ENCODE measurements at regions not wholly inside any gene's neighbourhood (a gene's known extent, or its start where the extent isn't known, plus 50 kb on each side); places are given as distances from the start of the nearest gene placed in this dataset.
"Not testable (repeated sequence)": the region's sequence is repeated elsewhere in the genome, so short reads cannot be mapped to it uniquely, and the experiment has no call there.

DNA sequence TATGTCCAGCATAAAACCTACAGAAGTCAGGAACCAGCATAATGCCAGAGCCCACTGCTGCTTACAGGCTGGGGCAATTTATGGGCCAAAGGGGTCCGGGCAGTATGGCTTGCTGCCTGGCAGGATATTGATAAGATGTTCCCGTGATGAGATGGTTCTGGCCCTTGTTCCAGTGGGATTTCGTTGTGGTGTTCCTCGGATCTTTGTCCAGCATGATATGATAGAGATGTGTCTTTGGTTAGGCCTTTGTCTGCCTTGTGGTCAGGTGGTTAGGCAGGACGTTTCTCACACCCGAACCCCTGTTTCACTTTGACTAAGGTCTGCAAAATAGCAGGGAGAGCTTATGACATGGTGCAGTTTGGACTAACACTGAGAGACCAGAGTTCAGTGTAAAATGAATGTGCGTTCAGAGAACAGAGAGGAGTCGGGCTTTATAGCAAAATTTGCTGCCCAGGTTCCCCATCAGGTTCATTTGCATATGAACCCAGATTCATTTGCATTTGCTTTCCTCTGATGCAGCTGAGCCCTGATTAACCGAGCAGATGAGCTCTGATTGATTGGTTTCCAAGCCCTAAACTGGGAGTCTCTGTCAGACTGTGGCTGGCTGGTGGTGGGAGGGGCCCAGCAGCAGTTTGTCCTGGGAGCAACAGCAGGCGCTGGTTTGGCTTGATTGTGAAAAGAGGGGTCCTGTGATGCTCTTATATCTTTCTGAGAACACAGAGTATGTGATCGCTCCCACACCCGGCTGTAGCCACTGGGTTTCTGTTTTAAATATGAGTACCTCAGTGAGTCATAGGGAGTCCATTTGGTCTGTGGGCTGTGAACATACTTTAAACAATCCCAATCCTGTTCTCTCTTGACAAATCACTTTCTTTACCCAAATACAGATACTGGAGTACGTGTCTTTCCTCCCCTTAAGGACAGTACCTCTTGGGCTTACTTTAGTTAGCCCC is 156.3 kb upstream of the PZP start:
- no peak overlapping the region for H3K4me3 ChIP-seq (ENCODE audit: low read length in 2 of 2)
- no CpG with 5 or more reads among the region's 13 CpGs for WGBS, 2 donors (ENCODE audit: extremely low coverage in 2 of 2, insufficient read length in 2 of 2, insufficient replicate concordance in 1 of 2)
- no peak overlapping the region for H3K23ac ChIP-seq (ENCODE audit: low read depth, low read length, poor library complexity)
- H2BK12ac ChIP-seq (ENCODE audit: low read length) = no peak overlapping the region
- H3K9ac ChIP-seq (ENCODE audit: low read depth, low read length, poor library complexity) = no peak overlapping the region
- H2BK120ac ChIP-seq (ENCODE audit: low read depth, low read length) = no peak overlapping the region
- H3K27me3 ChIP-seq (ENCODE audit: control insufficient read depth in 3 of 3, insufficient read depth in 3 of 3, low read depth in 1 of 3, low read length in 3 of 3) = no peaks in the 10 kb centered on the region
- H2BK5ac ChIP-seq (ENCODE audit: low read length) = no peak overlapping the region
- no peak overlapping the region for H2AK5ac ChIP-seq (ENCODE audit: low read depth, low read length)
- H2BK15ac ChIP-seq (ENCODE audit: low read length) = no peak overlapping the region
- DNase-seq (ENCODE audit: low spot score) = no peak
- H3K14ac ChIP-seq (ENCODE audit: low read length) = no peak overlapping the region
- H4K91ac ChIP-seq (ENCODE audit: low read depth, low read length, poor library complexity) = no peak overlapping the region
- no peaks in the 10 kb centered on the region for H3K79me1 ChIP-seq (ENCODE audit: low read depth, low read length)
- peak overlapping the region; percentile 40 for H2AFZ ChIP-seq (ENCODE audit: low read length)
- H3K18ac ChIP-seq (ENCODE audit: low read length) = no peak overlapping the region
- H3K27ac ChIP-seq (replicated peaks; ENCODE audit: low read length) = no peak overlapping the region
- H3K4me1 ChIP-seq (ENCODE audit: control insufficient read depth in 2 of 2, insufficient read depth in 1 of 2, low read depth in 1 of 2, low read length in 2 of 2) = peaks cover 0 to 3% of the 10 kb centered on the region in 2 donors
- H3K9me3 ChIP-seq (replicated peaks in 1 of 2; ENCODE audit: control insufficient read depth in 2 of 2, insufficient read depth in 1 of 2, low read depth in 1 of 2, low read length in 2 of 2) = no peaks in the 10 kb centered on the region
- no peak overlapping the region for H3K4ac ChIP-seq (ENCODE audit: low read length)
- H3K36me3 ChIP-seq (replicated peaks in 1 of 2; ENCODE audit: control insufficient read depth in 2 of 2, insufficient read depth in 2 of 2, low read length in 2 of 2) = no peaks in the 10 kb centered on the region
- no peak overlapping the region for H4K8ac ChIP-seq (ENCODE audit: low read depth, low read length)
- no peak overlapping the region for H3K4me2 ChIP-seq (ENCODE audit: insufficient read depth, low read length, poor library complexity, severe bottlenecking)

DNA sequence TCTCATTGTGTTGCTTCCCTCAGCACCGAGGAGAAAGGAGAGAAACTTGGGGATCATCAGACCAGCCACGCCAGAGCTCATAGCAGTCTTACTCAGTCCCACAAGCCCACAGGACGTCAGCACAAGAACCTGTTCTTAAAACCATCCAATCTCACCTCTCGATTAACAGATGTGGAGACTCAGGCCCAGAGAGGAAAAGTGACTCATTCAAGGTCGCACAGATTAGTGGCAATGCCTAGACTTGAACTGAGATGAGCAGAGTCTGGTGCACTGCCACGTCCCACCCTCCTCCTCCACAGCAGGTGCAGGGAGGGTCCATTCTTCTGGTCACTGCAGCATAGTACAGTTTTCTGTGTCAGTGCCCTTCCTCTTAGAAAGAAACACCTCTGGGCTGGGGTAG is 154.9 kb upstream of the PZP start:
- no peak overlapping the region for H3K9ac ChIP-seq (ENCODE audit: low read depth, low read length, poor library complexity)
- H4K8ac ChIP-seq (ENCODE audit: low read depth, low read length) = no peak overlapping the region
- WGBS, 2 donors (ENCODE audit: extremely low coverage in 2 of 2, insufficient read length in 2 of 2, insufficient replicate concordance in 1 of 2) = no CpG with 5 or more reads among the region's 6 CpGs
- H3K4ac ChIP-seq (ENCODE audit: low read length) = no peak overlapping the region
- H3K27me3 ChIP-seq (ENCODE audit: control insufficient read depth in 3 of 3, insufficient read depth in 3 of 3, low read depth in 1 of 3, low read length in 3 of 3) = no peaks in the 10 kb centered on the region
- no peak overlapping the region for H2AK5ac ChIP-seq (ENCODE audit: low read depth, low read length)
- no peak overlapping the region for H2AFZ ChIP-seq (ENCODE audit: low read length)
- H3K36me3 ChIP-seq (replicated peaks in 1 of 2; ENCODE audit: control insufficient read depth in 2 of 2, insufficient read depth in 2 of 2, low read length in 2 of 2) = no peaks in the 10 kb centered on the region
- H3K23ac ChIP-seq (ENCODE audit: low read depth, low read length, poor library complexity) = no peak overlapping the region
- H3K79me1 ChIP-seq (ENCODE audit: low read depth, low read length) = no peaks in the 10 kb centered on the region
- peaks cover 0 to 3% of the 10 kb centered on the region in 2 donors for H3K4me1 ChIP-seq (ENCODE audit: control insufficient read depth in 2 of 2, insufficient read depth in 1 of 2, low read depth in 1 of 2, low read length in 2 of 2)
- H3K4me2 ChIP-seq (ENCODE audit: insufficient read depth, low read length, poor library complexity, severe bottlenecking) = no peak overlapping the region
- no peak overlapping the region for H3K14ac ChIP-seq (ENCODE audit: low read length)
- H3K27ac ChIP-seq (replicated peaks; ENCODE audit: low read length) = no peak overlapping the region
- no peaks in the 10 kb centered on the region for H3K9me3 ChIP-seq (replicated peaks in 1 of 2; ENCODE audit: control insufficient read depth in 2 of 2, insufficient read depth in 1 of 2, low read depth in 1 of 2, low read length in 2 of 2)
- no peak overlapping the region for H2BK12ac ChIP-seq (ENCODE audit: low read length)
- H2BK15ac ChIP-seq (ENCODE audit: low read length) = no peak overlapping the region
- no peak overlapping the region for H2BK5ac ChIP-seq (ENCODE audit: low read length)
- H2BK120ac ChIP-seq (ENCODE audit: low read depth, low read length) = no peak overlapping the region
- H4K91ac ChIP-seq (ENCODE audit: low read depth, low read length, poor library complexity) = no peak overlapping the region
- no peak overlapping the region for H3K4me3 ChIP-seq (ENCODE audit: low read length in 2 of 2)
- DNase-seq (ENCODE audit: low spot score) = no peak
- no peak overlapping the region for H3K18ac ChIP-seq (ENCODE audit: low read length)

DNA sequence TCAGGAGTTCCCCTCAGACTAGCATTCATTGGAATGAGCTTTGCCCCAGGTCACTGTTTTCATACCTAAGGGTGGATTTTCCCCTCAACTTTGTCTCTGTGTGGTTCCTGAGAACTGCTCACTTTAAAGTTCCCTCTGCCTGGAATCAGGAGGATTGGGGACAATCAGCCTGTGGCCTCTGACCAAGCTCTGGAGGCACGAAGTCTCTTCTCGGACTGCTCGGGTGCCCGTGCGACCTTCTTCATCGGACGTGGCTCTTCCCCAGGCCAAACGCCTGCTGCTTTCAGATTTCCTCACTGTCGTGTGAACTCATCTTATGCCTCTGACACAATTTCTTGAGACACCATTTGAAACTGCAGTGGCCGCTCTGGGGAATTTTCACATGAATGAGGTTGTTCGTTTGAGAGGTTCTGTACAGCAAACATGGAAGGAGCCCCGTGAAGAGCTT is 153.7 kb upstream of the PZP start:
- Histone ChIP-seq H3K18ac (ENCODE audit: low read length) (no peak overlapping the region), H3K14ac (ENCODE audit: low read length) (no peak overlapping the region), H2BK15ac (ENCODE audit: low read length) (no peak overlapping the region), H4K91ac (ENCODE audit: low read depth, low read length, poor library complexity) (no peak overlapping the region), H3K4ac (ENCODE audit: low read length) (no peak overlapping the region), H2BK12ac (ENCODE audit: low read length) (no peak overlapping the region), H4K8ac (ENCODE audit: low read depth, low read length) (no peak overlapping the region), H3K4me1 (ENCODE audit: control insufficient read depth in 2 of 2, insufficient read depth in 1 of 2, low read depth in 1 of 2, low read length in 2 of 2) (peaks cover 0 to 3% of the 10 kb centered on the region in 2 donors), H2AFZ (ENCODE audit: low read length) (no peak overlapping the region), H3K4me3 (ENCODE audit: low read length in 2 of 2) (no peak overlapping the region), H3K79me1 (ENCODE audit: low read depth, low read length) (no peaks in the 10 kb centered on the region), H3K27me3 (ENCODE audit: control insufficient read depth in 3 of 3, insufficient read depth in 3 of 3, low read depth in 1 of 3, low read length in 3 of 3) (no peaks in the 10 kb centered on the region), H3K9me3 (replicated peaks in 1 of 2; ENCODE audit: control insufficient read depth in 2 of 2, insufficient read depth in 1 of 2, low read depth in 1 of 2, low read length in 2 of 2) (no peaks in the 10 kb centered on the region), H3K27ac (replicated peaks; ENCODE audit: low read length) (no peak overlapping the region), H2AK5ac (ENCODE audit: low read depth, low read length) (no peak overlapping the region), H3K4me2 (ENCODE audit: insufficient read depth, low read length, poor library complexity, severe bottlenecking) (no peak overlapping the region), H2BK5ac (ENCODE audit: low read length) (no peak overlapping the region), H2BK120ac (ENCODE audit: low read depth, low read length) (no peak overlapping the region), H3K36me3 (replicated peaks in 1 of 2; ENCODE audit: control insufficient read depth in 2 of 2, insufficient read depth in 2 of 2, low read length in 2 of 2) (no peaks in the 10 kb centered on the region), H3K23ac (ENCODE audit: low read depth, low read length, poor library complexity) (no peak overlapping the region), H3K9ac (ENCODE audit: low read depth, low read length, poor library complexity) (no peak overlapping the region)
- WGBS, 2 donors (ENCODE audit: extremely low coverage in 2 of 2, insufficient read length in 2 of 2, insufficient replicate concordance in 1 of 2) = no CpG with 5 or more reads among the region's 12 CpGs
- DNase-seq (ENCODE audit: low spot score) = no peak

DNA sequence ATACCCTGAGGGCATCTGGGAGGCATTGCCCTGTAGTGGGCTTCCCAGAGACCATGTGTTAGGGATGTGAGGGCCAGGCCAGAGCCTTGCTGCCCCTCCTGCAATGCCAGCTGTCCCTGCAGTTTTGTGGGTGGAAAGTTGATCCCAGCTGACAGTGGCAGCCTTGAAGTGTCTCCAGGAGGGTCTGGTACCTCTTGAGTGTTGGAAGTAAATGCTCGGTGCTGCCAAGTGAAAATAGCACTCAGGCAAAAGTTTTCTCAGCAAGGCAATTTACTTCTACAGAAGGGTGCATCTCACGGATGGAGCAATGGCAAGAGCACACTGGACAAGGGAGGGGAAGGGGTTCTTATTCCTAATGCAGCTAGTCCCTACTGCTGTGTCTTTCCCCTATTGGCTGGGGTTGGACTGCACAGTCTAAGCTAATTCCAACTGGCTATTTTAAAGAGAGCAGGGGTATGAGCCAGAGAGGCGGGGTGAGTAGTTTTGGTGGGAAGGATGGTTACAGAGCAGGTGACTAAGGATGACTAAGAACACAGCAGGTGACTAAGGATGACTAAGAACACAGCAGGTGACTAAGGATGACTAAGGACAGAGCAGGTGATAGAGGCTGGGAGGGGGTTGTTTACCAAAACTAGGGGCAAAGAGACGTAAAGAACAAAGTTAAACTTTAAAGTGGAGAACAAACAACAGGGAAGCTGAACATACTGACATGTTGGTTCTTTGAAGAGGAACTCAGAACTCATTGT is 146.0 kb upstream of the PZP start:
- no CpG with 5 or more reads among the region's 4 CpGs for WGBS, 2 donors (ENCODE audit: extremely low coverage in 2 of 2, insufficient read length in 2 of 2, insufficient replicate concordance in 1 of 2)
- H3K27ac ChIP-seq (replicated peaks; ENCODE audit: low read length); H2BK15ac ChIP-seq (ENCODE audit: low read length): not testable (repeated sequence)

More for the DNA sequence above, 146.0 kb upstream of the PZP start:
- H3K36me3 ChIP-seq (replicated peaks in 1 of 2; ENCODE audit: control insufficient read depth in 2 of 2, insufficient read depth in 2 of 2, low read length in 2 of 2); H3K18ac ChIP-seq (ENCODE audit: low read length); H4K91ac ChIP-seq (ENCODE audit: low read depth, low read length, poor library complexity); H3K27me3 ChIP-seq (ENCODE audit: control insufficient read depth in 3 of 3, insufficient read depth in 3 of 3, low read depth in 1 of 3, low read length in 3 of 3); H3K9ac ChIP-seq (ENCODE audit: low read depth, low read length, poor library complexity); H2BK12ac ChIP-seq (ENCODE audit: low read length); H2BK5ac ChIP-seq (ENCODE audit: low read length); H2BK120ac ChIP-seq (ENCODE audit: low read depth, low read length); H3K4me3 ChIP-seq (ENCODE audit: low read length in 2 of 2); H2AK5ac ChIP-seq (ENCODE audit: low read depth, low read length); H4K8ac ChIP-seq (ENCODE audit: low read depth, low read length); DNase-seq (ENCODE audit: low spot score); H3K4me1 ChIP-seq (ENCODE audit: control insufficient read depth in 2 of 2, insufficient read depth in 1 of 2, low read depth in 1 of 2, low read length in 2 of 2); H3K4me2 ChIP-seq (ENCODE audit: insufficient read depth, low read length, poor library complexity, severe bottlenecking); H3K79me1 ChIP-seq (ENCODE audit: low read depth, low read length); H2AFZ ChIP-seq (ENCODE audit: low read length); H3K23ac ChIP-seq (ENCODE audit: low read depth, low read length, poor library complexity); H3K14ac ChIP-seq (ENCODE audit: low read length); H3K4ac ChIP-seq (ENCODE audit: low read length): not testable (repeated sequence)
- H3K9me3 ChIP-seq (replicated peaks in 1 of 2; ENCODE audit: control insufficient read depth in 2 of 2, insufficient read depth in 1 of 2, low read depth in 1 of 2, low read length in 2 of 2) = peaks cover 5 to 31% of the 10 kb centered on the region in 2 donors
